GM12864 (cell line): ENCODE measurements at regions not wholly inside any gene's neighbourhood (a gene's known extent, or its start where the extent isn't known, plus 50 kb on each side); places are given as distances from the start of the nearest gene placed in this dataset.

ENCODE experiments used
- DNase-seq: peaks from one replicate; pipeline ENCODE4 v3.0.0-alpha.2; 2011; ENCODE audit warnings: low read depth
- H3K4me3 ChIP-seq: 2 replicates; pipeline ENCODE4 v1.5.1; 2011; ENCODE audit warnings: mild to moderate bottlenecking, low read depth, low read length, control low read depth
- CTCF ChIP-seq: IDR thresholded peaks from 2 replicates; pipeline ENCODE4 v1.5.1; 2011; ENCODE audit warnings: low read depth, mild to moderate bottlenecking, moderate library complexity, low read length, control low read depth, inconsistent platforms; ENCODE audit errors: missing control alignments

GRCh38 chr13:39913928-39914327, 258.5 kb downstream of the COG6 start:
- no peak for DNase-seq
- TF ChIP-seq CTCF, result no peak

GRCh38 chr13:39915418-39915817, 260.0 kb downstream of the COG6 start:
- no peak overlapping the region for H3K4me3 ChIP-seq
- TF ChIP-seq CTCF, result no peak
- DNase-seq, result no peak

More at GRCh38 chr13:39913928-39914327, 258.5 kb downstream of the COG6 start:
- no peak overlapping the region for H3K4me3 ChIP-seq

- no peak overlapping the region for H3K4me3 ChIP-seq
- no peak for DNase-seq
- no peak for TF ChIP-seq CTCF
Measured at GRCh38 chr13:39916330-39916729, 260.9 kb downstream of the COG6 start.

- no peak for DNase-seq
- TF ChIP-seq CTCF, result no peak
- H3K4me3 ChIP-seq, result no peak overlapping the region
Measured at GRCh38 chr13:39918620-39919236, 263.3 kb downstream of the COG6 start.

- no peak for TF ChIP-seq CTCF
- no peak overlapping the region for H3K4me3 ChIP-seq
- DNase-seq, result no peak
Measured at GRCh38 chr13:39920613-39921012, 265.2 kb downstream of the COG6 start.

GRCh38 chr13:39926345-39926744, 270.9 kb downstream of the COG6 start:
- no peak for TF ChIP-seq CTCF
- no peak for DNase-seq
- no peak overlapping the region for H3K4me3 ChIP-seq

- TF ChIP-seq CTCF, result no peak
- DNase-seq, result no peak
- no peak overlapping the region for H3K4me3 ChIP-seq
Measured at GRCh38 chr13:39928261-39928660, 272.8 kb downstream of the COG6 start.
